ENCODE measurements at regions not wholly inside any gene's neighbourhood (a gene's known extent, or its start where the extent isn't known, plus 50 kb on each side); places are given as distances from the start of the nearest gene placed in this dataset.

DNA sequence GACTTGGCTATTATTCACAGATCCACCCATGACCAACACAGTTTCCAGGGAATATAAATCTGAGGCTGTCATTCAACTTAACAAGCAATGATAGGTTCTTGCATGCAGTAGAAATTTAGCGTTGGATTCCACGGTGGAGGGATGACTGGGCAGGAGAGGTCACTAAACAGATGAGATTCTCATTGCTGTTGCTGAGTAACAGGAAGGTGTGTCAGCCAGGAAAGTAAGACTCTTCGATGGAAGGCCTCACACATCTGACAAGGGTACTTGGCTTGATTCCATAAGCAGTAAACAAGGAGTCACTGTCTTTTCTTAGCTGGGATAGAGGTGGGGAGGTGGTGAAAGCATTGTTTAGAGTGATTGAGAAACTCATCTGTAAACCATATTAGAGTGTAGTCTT lies 1152.0 kb downstream of the SORCS3 start:
- no peak for TF ChIP-seq TAF1 (IDR thresholded peaks at IDR 0.05; ENCODE audit: borderline replicate concordance, low read depth, low read length)
- no peak for TF ChIP-seq POLR2A (IDR thresholded peaks at IDR 0.05; ENCODE audit: low read depth, low read length)

Measured in GM12892 (cell line).